ENCODE measurements at regions not wholly inside any gene's neighbourhood (a gene's known extent, or its start where the extent isn't known, plus 50 kb on each side); places are given as distances from the start of the nearest gene placed in this dataset.

- TF ChIP-seq BHLHE40 (IDR thresholded peaks at IDR 0.05; ENCODE audit: borderline replicate concordance) (no peak), FOXA1 (IDR thresholded peaks at IDR 0.05) (no peak), ZNF384 (IDR thresholded peaks at IDR 0.05) (no peak), SP1 (IDR thresholded peaks at IDR 0.05) (no peak)
Observed at GRCh38 chr4:129903861-129904260, 807.9 kb downstream of the C4orf33 start.

Data from HEK293T (cell line).